Uterus (tissue), 3 donors: ENCODE measurements at regions not wholly inside any gene's neighbourhood (a gene's known extent, or its start where the extent isn't known, plus 50 kb on each side); places are given as distances from the start of the nearest gene placed in this dataset.

ENCODE experiments used
- DNase-seq, 2 donors: peaks; one replicate each; pipeline ENCODE4 v3.0.0-alpha.2; 2019 to 2020
- H3K27ac ChIP-seq, 2 donors: fragments of 200-600 bp; sonication (generic); 1 replicate in 1 of 2; 2 replicates in 1 of 2; pipeline ENCODE4 v1.5.1; 2016 to 2018
- H3K27me3 ChIP-seq, 2 donors: fragments of 200-600 bp; sonication (generic); one replicate each; pipeline ENCODE4 v1.5.1; 2018 to 2019; ENCODE audit warnings: control low read depth in 1 of 2
- H3K36me3 ChIP-seq, 2 donors: fragments of 200-600 bp; sonication (generic); one replicate each; pipeline ENCODE4 v1.5.1; 2019; ENCODE audit warnings: control low read depth in 1 of 2
- H3K4me1 ChIP-seq, 2 donors: fragments of 200-600 bp; sonication (generic); one replicate each; pipeline ENCODE4 v1.5.1; 2018 to 2019; ENCODE audit warnings: control low read depth in 1 of 2
- H3K4me3 ChIP-seq, 2 donors: fragments of 200-600 bp; sonication (generic); 1 replicate in 1 of 2; 2 replicates in 1 of 2; pipeline ENCODE4 v1.5.1; 2018 to 2019; ENCODE audit warnings: mild to moderate bottlenecking in 1 of 2
- H3K9me3 ChIP-seq, 2 donors: fragments of 200-600 bp; sonication (generic); one replicate each; pipeline ENCODE4 v1.5.1; 2019; ENCODE audit warnings: control low read depth in 1 of 2
- POLR2A ChIP-seq, 2 donors: fragments of 450-650 bp; IDR thresholded peaks; one replicate each; pipeline ENCODE4 v1.6.1; 2016; ENCODE audit warnings: antibody characterized with exemption in 2 of 2, mild to moderate bottlenecking in 1 of 2, moderate library complexity in 1 of 2
- intact Hi-C: fragments of 100-400 bp; cut with DNase I; formaldehyde crosslinking; loops from one replicate; pipeline ENCODE4 v1.15.1; 2023; ENCODE audit warnings: low total_unique reads
- TF ChIP-seq, protein P1 (sequence below), 4 experiments: fragments of 200-600 bp in 2 of 4; fragments of 450-650 bp in 2 of 4; sonication (generic) in 2 of 4; IDR thresholded peaks; one replicate each; pipeline ENCODE4 v1.5.1; 2016 to 2019; ENCODE audit warnings: antibody characterized with exemption in 4 of 4, mild to moderate bottlenecking in 2 of 4, moderate library complexity in 1 of 4
- donor health status: DM: yes; HTN: yes; CAD: no.

DNA sequence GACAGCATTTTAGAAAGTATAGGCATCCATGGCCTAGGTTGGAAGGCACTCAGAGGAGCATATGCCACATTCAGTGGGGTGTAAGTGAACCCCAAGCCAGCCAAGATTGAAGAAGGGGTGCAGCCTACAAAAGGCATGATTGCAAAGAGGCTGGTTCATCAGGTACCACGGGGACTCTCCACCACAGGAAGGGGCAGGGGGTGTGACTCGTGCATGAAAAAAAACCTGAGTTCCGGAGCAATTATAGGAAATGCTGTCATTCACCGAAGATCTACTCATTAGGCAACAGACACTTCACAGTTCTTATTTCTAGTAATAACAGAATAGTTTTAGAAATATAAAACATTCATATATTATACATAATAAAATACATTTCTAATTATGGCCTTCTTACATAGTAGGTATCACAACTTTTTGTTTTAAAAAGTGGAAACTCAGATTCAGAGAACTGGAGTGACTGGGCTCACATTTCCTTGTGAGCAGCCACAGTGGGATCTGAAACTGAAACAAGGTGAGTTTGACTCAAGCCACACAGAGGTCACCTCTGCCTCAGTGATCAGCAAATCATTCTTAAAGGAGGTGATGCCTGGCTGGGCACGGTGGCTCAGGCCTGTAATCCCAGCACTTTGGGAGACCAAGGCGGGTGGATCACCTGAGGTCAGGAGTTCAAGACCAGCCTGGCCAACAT is 188.4 kb upstream of the GYPC start:
- H3K27me3 ChIP-seq = no peaks in the 10 kb centered on the region
- H3K4me1 ChIP-seq = no peaks in the 10 kb centered on the region
- DNase-seq = no peak
- intact Hi-C loops = no loop called here
- H3K4me3 ChIP-seq = no peak overlapping the region
- H3K27ac ChIP-seq = no peak overlapping the region
- no peaks in the 10 kb centered on the region for H3K9me3 ChIP-seq
- no peaks in the 10 kb centered on the region for H3K36me3 ChIP-seq
- TF ChIP-seq, protein P1, sequence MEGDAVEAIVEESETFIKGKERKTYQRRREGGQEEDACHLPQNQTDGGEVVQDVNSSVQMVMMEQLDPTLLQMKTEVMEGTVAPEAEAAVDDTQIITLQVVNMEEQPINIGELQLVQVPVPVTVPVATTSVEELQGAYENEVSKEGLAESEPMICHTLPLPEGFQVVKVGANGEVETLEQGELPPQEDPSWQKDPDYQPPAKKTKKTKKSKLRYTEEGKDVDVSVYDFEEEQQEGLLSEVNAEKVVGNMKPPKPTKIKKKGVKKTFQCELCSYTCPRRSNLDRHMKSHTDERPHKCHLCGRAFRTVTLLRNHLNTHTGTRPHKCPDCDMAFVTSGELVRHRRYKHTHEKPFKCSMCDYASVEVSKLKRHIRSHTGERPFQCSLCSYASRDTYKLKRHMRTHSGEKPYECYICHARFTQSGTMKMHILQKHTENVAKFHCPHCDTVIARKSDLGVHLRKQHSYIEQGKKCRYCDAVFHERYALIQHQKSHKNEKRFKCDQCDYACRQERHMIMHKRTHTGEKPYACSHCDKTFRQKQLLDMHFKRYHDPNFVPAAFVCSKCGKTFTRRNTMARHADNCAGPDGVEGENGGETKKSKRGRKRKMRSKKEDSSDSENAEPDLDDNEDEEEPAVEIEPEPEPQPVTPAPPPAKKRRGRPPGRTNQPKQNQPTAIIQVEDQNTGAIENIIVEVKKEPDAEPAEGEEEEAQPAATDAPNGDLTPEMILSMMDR (IDR thresholded peaks at IDR 0.05) = no peak
- TF ChIP-seq POLR2A (IDR thresholded peaks at IDR 0.05) = no peak

DNA sequence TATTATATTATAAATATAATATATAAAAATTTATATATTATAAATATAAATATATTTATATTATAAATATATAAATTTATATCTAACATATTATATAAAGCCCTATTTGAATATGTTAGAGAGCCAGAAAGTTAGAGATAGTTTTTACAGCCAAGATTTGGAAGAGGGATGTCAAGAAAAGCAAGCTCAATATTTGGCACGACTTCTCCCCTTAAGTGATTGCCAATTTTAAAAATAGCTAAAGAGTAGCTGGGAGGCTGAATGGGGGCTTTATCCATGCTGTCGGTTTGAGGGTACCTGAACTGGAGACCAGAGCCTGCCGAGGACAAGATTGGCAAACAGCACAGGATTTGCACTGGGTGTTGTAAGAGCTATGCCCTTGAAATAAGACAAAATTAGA is 180.9 kb upstream of the GYPC start:
- Histone ChIP-seq H3K36me3 (no peaks in the 10 kb centered on the region), H3K27ac (no peak overlapping the region), H3K4me3 (no peak overlapping the region), H3K4me1 (no peaks in the 10 kb centered on the region), H3K27me3 (no peaks in the 10 kb centered on the region), H3K9me3 (no peaks in the 10 kb centered on the region)
- TF ChIP-seq, protein P1 (IDR thresholded peaks at IDR 0.05) = no peak
- no peak for TF ChIP-seq POLR2A (IDR thresholded peaks at IDR 0.05)
- intact Hi-C loops = no loop called here
- no peak for DNase-seq

DNA sequence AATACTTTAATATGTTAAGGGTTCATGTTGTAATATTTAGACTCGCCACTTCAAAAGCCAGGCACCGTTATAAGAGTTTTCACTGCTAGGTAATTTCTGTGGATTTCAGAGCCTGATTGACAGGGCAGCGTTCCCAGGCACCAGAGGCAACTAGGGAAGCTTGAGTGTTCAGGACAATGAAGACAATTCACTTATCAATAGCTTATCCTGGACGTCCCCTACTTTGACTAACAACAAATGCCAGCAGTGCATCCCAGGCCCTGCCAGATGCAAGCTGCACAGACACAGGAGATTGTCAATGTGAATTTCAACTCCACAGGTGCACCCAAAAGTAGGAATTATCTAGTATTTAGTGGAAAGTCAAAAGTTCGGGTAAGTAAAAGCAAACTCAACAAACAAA is 179.3 kb upstream of the GYPC start:
- H3K4me1 ChIP-seq = no peaks in the 10 kb centered on the region
- DNase-seq = no peak
- H3K27me3 ChIP-seq = no peaks in the 10 kb centered on the region
- no peak overlapping the region for H3K4me3 ChIP-seq
- no peaks in the 10 kb centered on the region for H3K36me3 ChIP-seq
- H3K27ac ChIP-seq = no peak overlapping the region
- H3K9me3 ChIP-seq = no peaks in the 10 kb centered on the region
- intact Hi-C loops = no loop called here
- TF ChIP-seq, protein P1 (IDR thresholded peaks at IDR 0.05) = no peak
- no peak for TF ChIP-seq POLR2A (IDR thresholded peaks at IDR 0.05)

DNA sequence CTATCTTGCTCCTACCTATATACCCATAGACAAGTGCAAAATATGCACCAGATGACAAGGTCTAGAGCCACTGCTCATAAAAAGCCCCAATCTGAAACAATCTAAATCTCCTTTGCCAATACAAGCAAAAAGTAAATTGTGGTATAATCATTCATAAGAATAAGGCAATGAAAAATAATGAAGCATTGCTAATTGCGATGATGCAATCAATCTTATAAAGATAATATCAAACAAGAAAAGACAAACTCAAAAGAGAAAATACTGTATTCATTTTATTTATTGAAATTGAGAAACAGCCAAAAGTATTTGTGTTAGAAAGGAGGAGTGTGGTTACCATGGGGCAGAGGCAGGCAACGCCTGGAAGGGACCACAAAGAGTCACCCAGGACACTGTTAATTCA is 175.9 kb upstream of the GYPC start:
- no peak for TF ChIP-seq POLR2A (IDR thresholded peaks at IDR 0.05)
- TF ChIP-seq, protein P1 (IDR thresholded peaks at IDR 0.05) = no peak
- H3K27me3 ChIP-seq = no peaks in the 10 kb centered on the region
- no peaks in the 10 kb centered on the region for H3K9me3 ChIP-seq
- intact Hi-C loops = no loop called here
- H3K4me3 ChIP-seq = no peak overlapping the region
- DNase-seq = no peak
- no peaks in the 10 kb centered on the region for H3K36me3 ChIP-seq
- H3K4me1 ChIP-seq = no peaks in the 10 kb centered on the region
- no peak overlapping the region for H3K27ac ChIP-seq

DNA sequence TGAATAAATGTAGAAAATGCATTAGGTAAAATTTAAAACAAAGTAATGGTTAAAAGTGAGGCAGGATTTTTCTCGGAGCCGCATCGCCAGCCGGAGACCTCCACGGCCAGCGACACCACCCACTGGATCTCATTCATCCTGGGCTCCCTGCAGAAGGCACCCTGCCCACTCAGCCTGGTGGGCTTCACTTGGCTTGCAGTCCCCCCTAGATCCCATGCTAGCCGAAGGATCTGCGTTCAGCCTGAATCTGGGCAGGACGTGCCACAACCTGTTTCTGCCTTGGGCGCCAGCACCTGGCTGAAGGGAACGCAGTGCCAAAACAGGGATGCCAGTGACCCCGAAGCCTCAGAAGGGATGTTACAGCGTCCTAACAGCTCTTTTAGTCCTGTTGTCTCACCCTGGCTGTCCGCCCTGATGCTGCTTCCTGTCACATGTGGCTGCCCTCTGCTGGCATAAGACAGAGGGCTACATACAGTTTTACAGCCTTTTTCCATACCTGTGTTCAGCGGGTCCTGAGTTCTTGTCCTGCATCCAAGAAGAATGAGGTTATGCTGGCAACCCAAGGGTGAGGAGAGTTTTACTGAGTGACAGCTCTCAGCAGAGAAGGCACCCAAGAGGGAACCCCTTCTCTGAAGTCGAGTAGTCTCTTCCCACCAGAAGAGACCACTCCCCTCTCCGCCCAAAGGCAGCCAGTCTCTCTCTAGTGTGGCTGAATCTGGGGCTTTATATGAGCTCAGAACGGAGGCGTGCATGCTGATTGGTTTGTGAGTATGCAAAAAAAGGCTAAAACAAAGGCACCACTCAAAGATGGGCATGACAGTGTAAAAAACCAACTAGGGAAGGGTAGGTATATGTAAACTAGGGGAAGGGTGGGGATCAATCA is 173.1 kb upstream of the GYPC start:
- intact Hi-C loops = no loop called here
- H3K36me3 ChIP-seq = no peaks in the 10 kb centered on the region
- DNase-seq = no peak
- H3K9me3 ChIP-seq = no peaks in the 10 kb centered on the region
- TF ChIP-seq, protein P1 (IDR thresholded peaks at IDR 0.05) = no peak
- TF ChIP-seq POLR2A (IDR thresholded peaks at IDR 0.05) = no peak
- no peak overlapping the region for H3K4me3 ChIP-seq
- no peaks in the 10 kb centered on the region for H3K27me3 ChIP-seq
- H3K4me1 ChIP-seq = no peaks in the 10 kb centered on the region
- no peak overlapping the region for H3K27ac ChIP-seq
